Stimulated activated CD8-positive, alpha-beta memory T cell treated with anti-CD3 and anti-CD28 coated beads, Interleukin-7, amount 100 ng/mL, for 48 hours (primary cell): ENCODE measurements at regions not wholly inside any gene's neighbourhood (a gene's known extent, or its start where the extent isn't known, plus 50 kb on each side); places are given as distances from the start of the nearest gene placed in this dataset.

Source experiments
- DNase-seq, 2 donors: peaks; one replicate each; pipeline ENCODE4 v3.0.0-alpha.2; 2020; ENCODE audit warnings: low read depth in 1 of 2; ENCODE audit errors: extremely low read depth in 1 of 2

DNA sequence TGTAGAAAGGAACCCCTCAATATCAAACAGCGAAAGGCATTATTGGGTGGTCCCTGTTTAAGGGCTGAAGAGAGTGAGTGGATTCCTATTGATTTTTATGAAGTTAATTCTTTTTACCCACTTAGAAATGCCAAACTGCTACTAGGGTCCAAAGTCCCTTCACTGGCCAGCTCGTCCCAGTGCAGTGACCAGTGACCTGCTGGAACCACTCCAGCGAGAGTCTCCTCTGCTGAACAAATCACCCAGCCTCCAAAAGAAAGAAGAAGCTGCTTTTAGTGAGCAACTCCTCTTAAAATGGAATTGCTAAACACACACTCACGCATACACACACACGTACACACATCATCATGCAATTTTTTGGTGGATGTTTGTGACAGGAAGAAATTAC lies 198.2 kb upstream of the PLEKHG7 start:
- DNase-seq, result no peak

- DNase-seq, result no peak
Measured at GRCh38 chr12:92503971-92504593, 198.7 kb upstream of the PLEKHG7 start.

DNA sequence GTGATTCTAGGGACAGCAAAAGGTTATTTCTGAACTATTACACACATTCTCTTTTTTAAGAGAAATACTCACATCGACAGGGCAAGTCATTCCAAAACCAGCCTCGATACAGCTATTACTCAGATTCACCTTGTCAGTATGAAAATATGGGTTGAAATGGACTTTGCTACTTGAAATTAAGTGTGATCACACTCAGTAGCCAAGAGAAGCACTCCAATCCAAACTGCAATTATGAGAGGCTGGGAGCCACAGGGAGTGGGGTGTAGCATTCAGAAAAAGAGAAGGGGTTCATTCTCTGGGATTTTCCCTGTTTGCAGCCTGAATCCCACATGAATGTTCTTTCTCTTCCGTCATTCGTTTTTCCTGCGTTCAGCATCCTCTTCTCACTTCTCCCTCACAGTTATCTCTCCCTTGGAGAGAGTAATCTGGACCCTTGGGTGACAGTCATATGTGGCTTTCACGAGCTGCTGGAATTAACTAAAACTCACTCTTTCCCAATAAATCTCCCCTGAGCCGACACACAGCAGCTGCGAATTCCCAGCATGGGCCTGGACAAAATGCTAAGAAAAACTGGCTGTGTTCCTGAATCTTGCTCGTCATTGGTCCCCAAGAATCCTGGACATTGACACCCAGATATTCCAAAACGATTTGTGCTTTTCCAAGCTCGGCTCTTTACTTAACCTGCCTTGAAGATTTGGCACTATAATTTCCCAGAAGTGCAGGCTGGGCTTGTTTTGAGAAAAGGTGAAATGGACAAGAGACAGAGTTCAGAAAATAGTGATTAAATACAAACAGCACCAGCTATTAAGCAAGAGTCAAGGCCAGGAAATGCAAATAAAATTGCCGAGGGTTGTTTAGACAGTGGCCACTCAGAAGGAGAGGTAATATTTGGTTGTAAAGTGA lies 199.5 kb upstream of the PLEKHG7 start:
- no peak for DNase-seq

- no peak for DNase-seq
Measured at GRCh38 chr12:92502417-92503028, 200.3 kb upstream of the PLEKHG7 start.

- no peak for DNase-seq
Measured at GRCh38 chr12:92496790-92497189, 206.0 kb upstream of the PLEKHG7 start.

DNA sequence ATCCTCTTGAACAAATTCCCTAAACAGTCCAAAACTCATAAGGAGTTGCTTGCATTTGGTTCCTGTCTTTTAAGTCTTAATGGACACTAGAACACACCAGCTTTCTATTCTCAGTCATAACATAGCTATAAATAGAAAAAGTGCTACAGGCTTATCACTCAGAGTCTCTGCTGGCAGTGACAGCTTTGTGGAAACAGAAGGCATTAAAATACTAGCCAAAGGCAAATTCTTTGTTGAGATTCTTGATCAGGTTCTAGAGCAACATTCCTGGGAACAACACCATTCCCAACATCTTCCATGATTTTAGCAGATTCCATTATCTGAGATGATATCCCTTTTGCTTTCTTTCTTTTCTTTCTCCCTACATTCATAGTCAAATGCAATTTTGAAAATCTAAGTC lies 207.7 kb upstream of the PLEKHG7 start:
- no peak for DNase-seq

DNA sequence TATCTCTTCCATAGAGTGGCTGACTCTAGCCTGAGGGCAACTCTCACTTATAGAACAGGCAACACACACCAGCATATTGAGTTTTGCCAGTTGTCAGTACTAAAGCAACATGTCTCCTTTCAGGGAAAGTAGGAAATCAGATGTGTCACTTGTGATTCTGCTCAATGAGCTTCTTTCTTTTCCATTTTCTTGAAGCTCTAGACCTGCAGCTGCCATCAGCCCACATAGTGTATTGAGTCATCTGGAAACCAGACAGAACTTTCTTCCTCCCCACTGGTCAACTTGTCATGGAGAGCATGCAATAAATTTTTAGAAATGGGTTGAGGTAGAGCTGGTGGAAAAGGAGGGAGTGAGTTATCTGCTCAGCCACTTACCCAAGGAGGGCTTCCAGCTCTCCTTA lies 209.0 kb upstream of the PLEKHG7 start:
- DNase-seq, result no peak

- DNase-seq, result no peak
Measured at GRCh38 chr12:92492995-92493394, 209.8 kb upstream of the PLEKHG7 start.

GRCh38 chr12:92492291-92492690 lies 210.5 kb upstream of the PLEKHG7 start:
- DNase-seq, result no peak

GRCh38 chr12:92489781-92490180 lies 213.0 kb upstream of the PLEKHG7 start:
- DNase-seq, result no peak

DNA sequence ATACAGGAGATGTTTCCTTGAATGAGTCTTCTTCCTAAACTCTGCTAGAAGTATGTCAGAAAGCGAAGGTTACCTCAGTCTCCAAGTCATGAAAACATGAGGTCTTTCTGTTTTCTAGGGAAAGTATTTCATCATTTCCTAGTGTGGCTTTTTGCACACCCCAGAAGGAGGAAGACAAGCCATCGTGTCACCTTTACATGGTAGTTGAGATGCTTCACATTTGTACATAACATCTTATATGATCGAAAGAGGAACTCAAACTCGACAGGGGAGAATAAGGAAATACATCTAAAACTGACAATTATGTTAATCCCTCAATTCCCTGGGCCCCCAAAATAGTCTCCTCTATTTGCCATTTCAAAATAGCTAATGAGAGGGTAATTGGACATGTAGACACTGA lies 214.1 kb upstream of the PLEKHG7 start:
- DNase-seq, result no peak

DNA sequence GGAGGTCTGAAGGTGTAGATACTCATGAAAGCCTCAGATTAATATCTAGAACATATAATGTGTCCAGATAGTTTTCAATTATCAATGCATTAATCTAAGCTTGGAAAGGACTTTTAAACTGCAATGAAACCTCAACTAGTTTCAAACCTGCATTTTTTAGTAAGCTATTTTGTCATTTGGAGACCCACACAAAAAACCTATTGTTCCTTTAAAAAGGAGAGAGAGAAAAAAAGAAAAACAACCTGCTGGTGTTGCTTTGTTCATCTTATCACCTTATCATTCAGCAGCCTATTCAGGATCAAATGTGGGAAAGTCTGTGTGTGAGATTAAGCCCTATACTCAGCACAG lies 215.7 kb upstream of the PLEKHG7 start:
- DNase-seq, result no peak

- no peak for DNase-seq
Measured at GRCh38 chr12:92486443-92487137, 216.2 kb upstream of the PLEKHG7 start.

DNA sequence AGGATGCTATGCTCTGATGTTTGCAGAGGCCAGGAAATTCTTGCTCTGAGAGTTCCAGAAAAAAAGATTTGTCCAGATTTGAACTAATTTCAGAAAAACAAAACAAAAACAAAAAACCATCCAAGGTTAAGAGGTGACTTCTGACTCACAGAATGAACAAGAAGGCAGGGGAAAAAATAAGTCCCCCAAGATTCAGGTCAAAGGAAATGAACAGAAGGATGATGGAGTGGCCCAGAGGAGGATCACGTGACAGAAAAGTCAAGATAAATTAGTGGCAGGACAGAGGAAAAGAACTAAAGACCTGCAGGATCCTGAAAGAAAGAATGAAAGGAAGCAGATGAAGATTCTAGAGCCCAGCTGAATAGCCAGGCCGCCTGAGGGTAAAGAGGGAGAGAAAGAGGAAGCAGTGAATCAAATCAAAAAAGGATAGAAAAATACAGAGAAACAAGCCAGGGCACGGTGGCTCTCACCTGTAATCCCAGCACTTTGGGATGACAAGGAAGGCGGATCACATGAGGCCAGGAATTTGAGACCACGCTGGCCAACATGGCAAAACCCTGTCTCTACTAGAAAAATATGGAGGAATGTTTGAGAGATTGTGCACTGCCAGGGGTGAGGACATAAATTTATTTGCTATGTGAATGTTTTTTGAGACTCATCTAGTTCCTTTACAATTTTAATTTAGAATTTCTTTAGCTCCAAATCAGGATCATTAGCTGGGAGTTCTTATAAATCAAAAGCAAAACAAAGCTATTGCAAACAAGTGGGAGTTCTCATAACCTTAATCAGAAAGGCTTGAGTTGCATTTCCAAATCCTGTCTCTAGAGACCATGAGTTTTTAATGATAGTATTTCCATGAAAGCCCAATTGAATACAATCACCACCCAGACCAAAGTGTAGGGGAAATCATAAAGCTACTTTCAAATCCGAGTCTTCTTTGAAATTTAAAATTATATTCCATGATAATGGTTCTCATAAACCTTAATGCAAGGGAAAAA lies 217.1 kb upstream of the PLEKHG7 start:
- DNase-seq, result no peak

GRCh38 chr12:92482599-92482998 lies 220.2 kb upstream of the PLEKHG7 start:
- no peak for DNase-seq

DNA sequence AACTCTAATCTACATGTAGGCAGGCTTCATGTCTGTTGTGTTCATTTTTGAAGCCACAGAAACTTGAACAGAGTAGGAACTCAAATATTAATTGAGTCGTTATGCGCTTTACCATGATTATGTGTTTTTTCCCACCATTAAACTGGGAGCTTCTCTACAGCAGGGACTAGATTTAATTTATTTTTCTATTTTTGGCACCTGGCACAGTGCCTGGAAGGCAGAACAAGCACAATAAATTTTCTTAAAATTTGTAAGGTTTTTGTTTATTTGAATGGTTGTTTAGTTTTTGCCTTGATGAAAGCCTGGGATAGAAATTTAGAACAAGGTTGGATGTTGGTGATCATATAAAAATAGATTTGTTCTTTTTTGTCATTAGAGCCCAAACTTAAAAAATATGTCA lies 221.7 kb upstream of the PLEKHG7 start:
- no peak for DNase-seq

DNA sequence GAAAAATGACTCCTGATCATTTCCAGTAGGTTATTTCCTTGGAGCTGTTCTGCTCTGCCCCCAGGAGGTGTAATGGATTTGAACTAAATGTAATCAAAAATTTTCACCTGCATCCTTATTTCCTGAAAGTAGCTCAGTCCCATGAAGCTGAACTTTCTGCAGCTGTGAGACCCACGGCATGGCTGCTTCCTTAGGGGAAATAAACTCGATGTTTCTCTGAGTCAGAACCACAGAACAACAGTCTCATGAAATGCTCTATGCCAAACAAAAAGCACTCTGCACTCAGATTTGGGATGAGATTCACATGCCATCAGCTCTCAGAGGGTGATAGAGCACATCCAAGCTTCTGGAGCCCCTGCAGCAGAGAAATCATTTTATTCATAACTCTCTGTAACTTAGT lies 224.1 kb upstream of the PLEKHG7 start:
- DNase-seq, result no peak

- DNase-seq, result no peak
Measured at GRCh38 chr12:92476844-92477243, 225.9 kb upstream of the PLEKHG7 start.

DNA sequence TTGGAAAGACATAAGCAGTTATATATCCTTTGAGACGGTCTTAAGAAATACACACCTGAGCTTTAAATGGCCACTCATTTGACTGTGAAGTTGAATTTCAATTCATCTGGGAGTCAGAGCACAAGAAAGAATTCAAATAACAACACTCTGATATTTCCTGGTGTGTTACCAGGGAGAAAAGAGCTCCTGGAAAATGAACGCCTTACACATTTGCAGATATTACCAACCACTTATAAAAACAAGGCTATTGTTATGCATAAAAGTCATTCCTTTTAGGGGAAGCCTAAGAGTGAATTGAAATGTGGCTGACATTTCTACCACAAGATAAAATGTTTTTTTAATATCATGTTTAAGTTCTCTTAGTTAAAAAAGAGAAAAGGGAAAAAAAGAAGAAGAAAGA lies 229.2 kb upstream of the PLEKHG7 start:
- DNase-seq, result no peak

- no peak for DNase-seq
Measured at GRCh38 chr12:92472201-92472600, 230.6 kb upstream of the PLEKHG7 start.
